HFF-Myc (cell line): ENCODE measurements at regions not wholly inside any gene's neighbourhood (a gene's known extent, or its start where the extent isn't known, plus 50 kb on each side); places are given as distances from the start of the nearest gene placed in this dataset.

ENCODE experiments used
- DNase-seq: peaks from one replicate; pipeline ENCODE4 v3.0.0-alpha.2; 2011; ENCODE audit warnings: low read depth; ENCODE audit errors: extremely low read depth
- H3K4me3 ChIP-seq: replicated peaks from 2 replicates; pipeline ENCODE4 v1.5.1; 2011; ENCODE audit warnings: low read depth, mild to moderate bottlenecking, control low read depth, low read length
- CTCF ChIP-seq: IDR thresholded peaks from 2 replicates; pipeline ENCODE4 v1.5.1; 2012; ENCODE audit warnings: mild to moderate bottlenecking, low read depth, low read length, control low read depth; ENCODE audit errors: missing control alignments

- TF ChIP-seq CTCF: no peak
- DNase-seq: no peak
- no peak overlapping the region for H3K4me3 ChIP-seq
These were observed 78.4 kb upstream of the JAG1 start for GRCh38 chr20:10752206-10752605.

GRCh38 chr20:10754824-10755223 is 81.0 kb upstream of the JAG1 start:
- no peak for TF ChIP-seq CTCF
- no peak for DNase-seq
- no peak overlapping the region for H3K4me3 ChIP-seq

GRCh38 chr20:10758446-10758845 is 84.6 kb upstream of the JAG1 start:
- no peak for TF ChIP-seq CTCF
- no peak overlapping the region for H3K4me3 ChIP-seq
- DNase-seq: no peak

- DNase-seq: no peak
- H3K4me3 ChIP-seq: no peak overlapping the region
- no peak for TF ChIP-seq CTCF
These were observed 87.4 kb upstream of the JAG1 start for GRCh38 chr20:10761232-10761631.

DNA sequence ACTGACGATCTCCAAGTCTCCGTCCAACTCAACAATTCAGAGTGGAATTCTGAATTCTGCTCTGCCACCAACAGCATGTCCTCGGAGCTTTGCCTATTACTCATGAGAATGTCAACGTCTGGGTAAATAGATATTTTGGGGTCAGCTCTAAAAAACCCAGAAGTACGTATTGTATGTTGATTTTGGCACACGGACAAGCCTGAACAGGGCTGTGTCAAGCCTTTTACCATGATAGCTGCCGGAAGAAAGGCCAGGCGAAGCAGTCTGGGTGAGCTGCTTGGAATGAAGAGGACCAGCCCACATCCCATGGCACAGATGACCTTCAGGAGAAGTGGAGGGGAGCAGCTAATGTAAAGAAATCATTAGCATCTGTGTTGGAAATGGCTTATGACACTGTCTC is 88.0 kb upstream of the JAG1 start:
- DNase-seq: no peak
- TF ChIP-seq CTCF: no peak
- no peak overlapping the region for H3K4me3 ChIP-seq

DNA sequence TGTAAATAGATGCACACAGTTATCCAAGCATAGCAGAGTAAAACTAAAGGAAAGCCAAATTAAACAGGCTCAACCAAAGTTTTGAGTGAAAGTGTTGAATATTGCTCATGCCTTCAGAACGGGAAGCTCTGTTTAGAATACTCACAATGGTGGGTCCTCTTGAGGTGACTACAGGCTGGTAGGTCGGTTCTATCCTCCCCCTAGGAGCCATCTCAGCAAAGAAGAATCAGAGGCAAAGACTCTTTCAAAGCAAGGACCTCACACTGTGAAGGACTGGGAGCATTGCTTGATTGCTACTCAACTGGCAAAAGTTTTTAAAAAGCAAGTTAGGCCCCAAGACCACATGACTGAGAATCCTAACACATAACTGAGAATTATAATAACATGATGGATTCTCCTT is 88.4 kb upstream of the JAG1 start:
- no peak overlapping the region for H3K4me3 ChIP-seq
- no peak for DNase-seq
- no peak for TF ChIP-seq CTCF

- DNase-seq: no peak
- no peak for TF ChIP-seq CTCF
- H3K4me3 ChIP-seq: no peak overlapping the region
These were observed 89.3 kb upstream of the JAG1 start for GRCh38 chr20:10763112-10763511.
